Prostate gland (tissue), 2 donors: ENCODE measurements at regions not wholly inside any gene's neighbourhood (a gene's known extent, or its start where the extent isn't known, plus 50 kb on each side); places are given as distances from the start of the nearest gene placed in this dataset.

Experiments
- DNase-seq: peaks from one replicate; pipeline ENCODE4 v3.0.0-alpha.2; 2019; ENCODE audit warnings: low spot score
- H3K27ac ChIP-seq, 2 donors: fragments of 200-600 bp; sonication (generic); 2 replicates each; pipeline ENCODE4 v1.5.1; 2017 to 2019
- H3K27me3 ChIP-seq: fragments of 200-600 bp; sonication (generic); replicated peaks from 2 replicates; pipeline ENCODE4 v1.5.1; 2019; ENCODE audit not compliant: insufficient read depth
- H3K36me3 ChIP-seq, 2 donors: fragments of 200-600 bp; sonication (generic); 1 replicate in 1 of 2; 2 replicates in 1 of 2; pipeline versions ENCODE4 v1.5.1 to v1.8.1; 2017 to 2019
- H3K4me1 ChIP-seq: fragments of 200-600 bp; sonication (generic); replicated peaks from 2 replicates; pipeline ENCODE4 v1.5.1; 2019
- H3K4me3 ChIP-seq, 2 donors: fragments of 200-600 bp; sonication (generic); 2 replicates each; pipeline ENCODE4 v1.5.1; 2017 to 2019
- H3K9me3 ChIP-seq: fragments of 200-600 bp; sonication (generic); 2 replicates; pipeline ENCODE4 v1.5.1; 2017
- POLR2A ChIP-seq: fragments of 450-650 bp; IDR thresholded peaks from one replicate; pipeline ENCODE4 v1.6.1; 2016; ENCODE audit warnings: antibody characterized with exemption, mild to moderate bottlenecking
- POLR2AphosphoS5 ChIP-seq: sonication (generic); formaldehyde crosslinking; IDR thresholded peaks from one replicate; pipeline ENCODE4 v1.6.1; 2017; ENCODE audit warnings: antibody characterized with exemption
- WGBS: methylation state at CpG from one replicate; pipeline ENCODE4 v1.1.5; 2018; 5-methylcytosine and 5-hydroxymethylcytosine counted together
- intact Hi-C: fragments of 100-400 bp; cut with DNase I; formaldehyde crosslinking; loops from one replicate; pipeline ENCODE4 v1.14.2; 2022
- TF ChIP-seq, protein P1 (sequence below), 4 experiments: fragments of 200-600 bp in 2 of 4; fragments of 450-650 bp in 2 of 4; sonication (generic) in 2 of 4; IDR thresholded peaks; 1 replicate in 3 of 4; 2 replicates in 1 of 4; pipeline ENCODE4 v1.5.1; 2016 to 2019; ENCODE audit warnings: antibody characterized with exemption in 4 of 4, mild to moderate bottlenecking in 2 of 4, moderate library complexity in 2 of 4

DNA sequence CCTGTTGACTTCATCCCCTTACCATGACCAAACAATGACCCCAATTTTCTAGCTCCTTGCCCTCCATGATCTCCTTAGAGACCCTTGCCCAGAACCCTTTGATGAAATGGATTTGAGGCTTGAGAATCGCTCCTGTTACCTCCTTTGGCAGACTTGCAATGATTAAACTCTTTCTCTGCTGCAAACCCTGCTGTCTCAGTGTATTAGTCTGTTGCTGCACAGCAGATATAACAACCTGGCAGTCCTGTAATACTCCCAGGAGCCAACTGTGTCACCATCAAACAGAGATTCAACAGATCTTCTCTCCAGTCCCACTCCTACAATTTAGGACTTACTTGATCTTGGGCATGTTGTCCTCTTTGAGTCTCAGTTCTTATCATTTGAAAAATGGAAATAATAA, 242.9 kb downstream of the HRH4 start:
- H3K4me3 ChIP-seq = no peak overlapping the region
- H3K27ac ChIP-seq = no peak overlapping the region
- intact Hi-C loops = no loop called here
- TF ChIP-seq POLR2AphosphoS5 (no peak), POLR2A (no peak)
- TF ChIP-seq, protein P1, sequence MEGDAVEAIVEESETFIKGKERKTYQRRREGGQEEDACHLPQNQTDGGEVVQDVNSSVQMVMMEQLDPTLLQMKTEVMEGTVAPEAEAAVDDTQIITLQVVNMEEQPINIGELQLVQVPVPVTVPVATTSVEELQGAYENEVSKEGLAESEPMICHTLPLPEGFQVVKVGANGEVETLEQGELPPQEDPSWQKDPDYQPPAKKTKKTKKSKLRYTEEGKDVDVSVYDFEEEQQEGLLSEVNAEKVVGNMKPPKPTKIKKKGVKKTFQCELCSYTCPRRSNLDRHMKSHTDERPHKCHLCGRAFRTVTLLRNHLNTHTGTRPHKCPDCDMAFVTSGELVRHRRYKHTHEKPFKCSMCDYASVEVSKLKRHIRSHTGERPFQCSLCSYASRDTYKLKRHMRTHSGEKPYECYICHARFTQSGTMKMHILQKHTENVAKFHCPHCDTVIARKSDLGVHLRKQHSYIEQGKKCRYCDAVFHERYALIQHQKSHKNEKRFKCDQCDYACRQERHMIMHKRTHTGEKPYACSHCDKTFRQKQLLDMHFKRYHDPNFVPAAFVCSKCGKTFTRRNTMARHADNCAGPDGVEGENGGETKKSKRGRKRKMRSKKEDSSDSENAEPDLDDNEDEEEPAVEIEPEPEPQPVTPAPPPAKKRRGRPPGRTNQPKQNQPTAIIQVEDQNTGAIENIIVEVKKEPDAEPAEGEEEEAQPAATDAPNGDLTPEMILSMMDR (IDR thresholded peaks at IDR 0.05) = no peak
- H3K4me1 ChIP-seq = no peaks in the 10 kb centered on the region
- 92% methylated on average over 1 of the region's 1 CpG for WGBS
- no peaks in the 10 kb centered on the region for H3K9me3 ChIP-seq
- no peaks in the 10 kb centered on the region for H3K36me3 ChIP-seq
- H3K27me3 ChIP-seq = no peaks in the 10 kb centered on the region
- no peak for DNase-seq

DNA sequence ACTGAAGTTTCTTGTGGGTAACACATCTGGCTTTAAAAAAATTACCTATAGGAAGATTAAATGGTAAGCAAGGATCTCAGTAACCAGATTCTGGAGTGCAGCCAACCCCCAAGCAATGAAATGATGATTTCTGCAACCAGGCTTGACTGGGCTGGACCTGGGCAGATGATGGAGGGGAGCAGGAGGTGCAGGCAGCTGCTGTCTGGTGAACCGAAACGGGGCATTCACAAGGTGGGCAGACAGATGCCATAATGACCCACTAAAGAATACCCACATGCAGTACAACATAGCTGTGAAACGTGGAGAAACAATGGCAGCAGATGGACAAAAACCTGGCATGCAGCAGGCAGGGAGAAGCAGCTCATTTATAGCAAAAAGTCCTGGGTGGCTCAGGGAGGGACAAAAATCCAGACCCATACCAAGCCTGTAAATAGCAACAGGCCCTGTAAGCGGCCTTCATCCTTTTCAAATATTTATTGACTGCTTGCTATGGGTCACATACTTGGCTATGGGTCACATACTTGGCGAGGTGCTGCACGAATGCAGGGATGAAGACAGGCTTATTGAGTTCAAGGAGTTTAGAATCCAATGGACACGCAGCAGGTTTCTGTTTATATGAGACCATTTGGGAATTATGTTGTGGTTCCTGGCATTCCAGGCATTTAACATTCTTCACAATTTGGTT, 244.7 kb downstream of the HRH4 start:
- no peak overlapping the region for H3K4me3 ChIP-seq
- WGBS = 41% methylated on average over 7 of the region's 7 CpGs
- H3K27me3 ChIP-seq = no peaks in the 10 kb centered on the region
- no peak overlapping the region for H3K27ac ChIP-seq
- no peaks in the 10 kb centered on the region for H3K9me3 ChIP-seq
- H3K36me3 ChIP-seq = no peaks in the 10 kb centered on the region
- TF ChIP-seq POLR2AphosphoS5 (no peak), POLR2A (no peak)
- TF ChIP-seq, protein P1 (IDR thresholded peaks at IDR 0.05) = no peak
- intact Hi-C loops = no loop called here
- DNase-seq = no peak
- H3K4me1 ChIP-seq = no peaks in the 10 kb centered on the region

DNA sequence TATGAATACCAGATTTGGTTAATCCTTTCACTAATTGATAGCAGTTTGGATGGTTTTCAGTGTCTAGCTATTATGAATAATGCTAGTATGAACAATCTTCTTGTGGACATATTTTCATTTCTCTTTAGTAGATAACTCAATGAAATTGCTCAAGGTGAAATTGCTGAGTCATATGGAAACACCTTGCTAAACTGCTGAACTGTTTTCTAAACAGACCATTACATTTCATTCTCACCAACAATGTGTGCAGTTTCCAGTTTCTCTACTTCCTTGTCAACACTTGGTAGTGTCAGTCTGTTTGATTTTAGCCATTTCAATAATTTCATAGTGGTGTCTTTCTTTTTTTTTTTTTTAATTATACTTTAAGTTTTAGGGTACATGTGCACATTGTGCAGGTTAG, 250.0 kb downstream of the HRH4 start:
- no peak for DNase-seq
- H3K27ac ChIP-seq = no peak overlapping the region
- H3K4me1 ChIP-seq = no peaks in the 10 kb centered on the region
- no peaks in the 10 kb centered on the region for H3K27me3 ChIP-seq
- H3K4me3 ChIP-seq = no peak overlapping the region
- H3K9me3 ChIP-seq = no peaks in the 10 kb centered on the region
- TF ChIP-seq, protein P1 (IDR thresholded peaks at IDR 0.05) = no peak
- TF ChIP-seq POLR2A = no peak
- no peak for TF ChIP-seq POLR2AphosphoS5
- intact Hi-C loops = no loop called here
- no peaks in the 10 kb centered on the region for H3K36me3 ChIP-seq

DNA sequence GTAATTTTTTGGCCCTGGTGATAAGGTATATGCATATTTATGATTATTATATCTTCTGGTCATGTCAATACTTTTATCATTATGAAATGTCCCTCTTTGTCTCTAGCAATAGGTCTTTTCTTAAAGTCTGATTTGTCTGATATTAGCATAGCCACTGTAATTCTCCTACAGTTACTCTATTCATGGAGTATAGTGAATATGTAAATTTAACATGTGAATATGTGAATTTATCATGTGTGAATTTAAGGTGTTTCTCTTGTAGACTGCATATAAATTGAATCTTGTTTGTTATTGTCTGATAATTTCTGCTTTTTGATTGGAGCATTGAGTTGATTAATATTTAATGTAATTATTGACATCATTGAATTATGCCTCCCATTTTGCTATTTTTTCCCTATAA, 259.4 kb downstream of the HRH4 start:
- no peak overlapping the region for H3K4me3 ChIP-seq
- no peaks in the 10 kb centered on the region for H3K36me3 ChIP-seq
- no peak for DNase-seq
- H3K4me1 ChIP-seq = no peaks in the 10 kb centered on the region
- no peak for TF ChIP-seq POLR2AphosphoS5
- TF ChIP-seq POLR2A = no peak
- TF ChIP-seq, protein P1 (IDR thresholded peaks at IDR 0.05) = no peak
- H3K9me3 ChIP-seq = no peaks in the 10 kb centered on the region
- intact Hi-C loops = loop anchor here (10.0 kb wide), 1 partner anchor 235 kb away; no protein-coding TSS in a partner anchor
- no peak overlapping the region for H3K27ac ChIP-seq
- no peaks in the 10 kb centered on the region for H3K27me3 ChIP-seq

DNA sequence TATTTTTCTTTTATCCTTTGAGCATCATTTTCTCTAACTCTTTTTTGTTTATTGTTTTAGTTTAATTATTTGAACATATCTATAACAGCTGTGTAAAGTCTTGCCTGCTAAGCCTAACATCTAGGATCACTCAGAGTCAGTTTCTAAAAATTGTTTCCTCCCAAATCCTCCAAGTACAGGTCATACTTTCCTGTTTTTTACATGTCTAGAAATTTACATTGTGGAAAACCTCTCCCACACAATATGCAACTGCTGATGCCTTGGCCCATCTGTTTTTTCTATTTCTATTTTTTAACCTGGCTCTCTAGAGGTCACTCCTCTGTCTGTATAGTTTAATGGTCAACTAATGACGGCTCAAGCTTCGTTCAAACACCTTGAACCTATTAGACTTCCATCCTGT, 261.0 kb downstream of the HRH4 start:
- intact Hi-C loops = loop anchor here (10.0 kb wide), 1 partner anchor 237 kb away; no protein-coding TSS in a partner anchor
- no peaks in the 10 kb centered on the region for H3K9me3 ChIP-seq
- no peak overlapping the region for H3K27ac ChIP-seq
- no peaks in the 10 kb centered on the region for H3K4me1 ChIP-seq
- whole genome bisulfite sequencing = 77% methylated on average over 2 of the region's 2 CpGs
- no peak overlapping the region for H3K4me3 ChIP-seq
- no peak for DNase-seq
- TF ChIP-seq POLR2A (no peak), POLR2AphosphoS5 (no peak)
- TF ChIP-seq, protein P1 (IDR thresholded peaks at IDR 0.05) = no peak
- no peaks in the 10 kb centered on the region for H3K36me3 ChIP-seq
- no peaks in the 10 kb centered on the region for H3K27me3 ChIP-seq
